SKM-1 (cell line): ENCODE measurements at regions not wholly inside any gene's neighbourhood (a gene's known extent, or its start where the extent isn't known, plus 50 kb on each side); places are given as distances from the start of the nearest gene placed in this dataset.
"Not testable (repeated sequence)": the region's sequence is repeated elsewhere in the genome, so short reads cannot be mapped to it uniquely, and the experiment has no call there.

ENCODE experiments used
- DNase-seq: peaks from one replicate; lab custom pipeline; 2025; ENCODE audit not compliant: unreplicated experiment; lab: John Stamatoyannopoulos, UW

- no peak for DNase-seq
These were observed 467.0 kb upstream of the CTSO start for GRCh38 chr4:156420623-156421022.

GRCh38 chr4:156419080-156419685 is 465.5 kb upstream of the CTSO start:
- no peak for DNase-seq

GRCh38 chr4:156414406-156414805 is 460.7 kb upstream of the CTSO start:
- no peak for DNase-seq

GRCh38 chr4:156413239-156414135 is 459.8 kb upstream of the CTSO start:
- no peak for DNase-seq

GRCh38 chr4:156411531-156411930 is 457.9 kb upstream of the CTSO start:
- DNase-seq = no peak

- DNase-seq = no peak
These were observed 455.1 kb upstream of the CTSO start for GRCh38 chr4:156408749-156409148.

GRCh38 chr4:156401371-156401770 is 447.7 kb upstream of the CTSO start:
- no peak for DNase-seq

GRCh38 chr4:156396534-156396933 is 442.9 kb upstream of the CTSO start:
- no peak for DNase-seq

GRCh38 chr4:156391325-156391653 is 437.6 kb upstream of the CTSO start:
- no peak for DNase-seq

GRCh38 chr4:156390599-156391324 is 437.1 kb upstream of the CTSO start:
- DNase-seq = no peak

- DNase-seq = no peak
These were observed 435.2 kb upstream of the CTSO start for GRCh38 chr4:156388826-156389225.

- DNase-seq = no peak
These were observed 424.5 kb upstream of the CTSO start for GRCh38 chr4:156378033-156378665.

- DNase-seq = no peak
These were observed 423.5 kb upstream of the CTSO start for GRCh38 chr4:156377036-156377710.

GRCh38 chr4:156374894-156375293 is 421.2 kb upstream of the CTSO start:
- DNase-seq = no peak

GRCh38 chr4:156374069-156374468 is 420.4 kb upstream of the CTSO start:
- no peak for DNase-seq

GRCh38 chr4:156367502-156367901 is 413.8 kb upstream of the CTSO start:
- DNase-seq = not testable (repeated sequence)

GRCh38 chr4:156362581-156362980 is 408.9 kb upstream of the CTSO start:
- no peak for DNase-seq

- no peak for DNase-seq
These were observed 393.9 kb upstream of the CTSO start for GRCh38 chr4:156347412-156348075.

GRCh38 chr4:156346959-156347385 is 393.3 kb upstream of the CTSO start:
- no peak for DNase-seq

GRCh38 chr4:156344397-156344796 is 390.7 kb upstream of the CTSO start:
- DNase-seq = no peak
